HG02610 (cell line): ENCODE measurements at regions not wholly inside any gene's neighbourhood (a gene's known extent, or its start where the extent isn't known, plus 50 kb on each side); places are given as distances from the start of the nearest gene placed in this dataset.
"Not testable (repeated sequence)": the region's sequence is repeated elsewhere in the genome, so short reads cannot be mapped to it uniquely, and the experiment has no call there.

Experiments
- ATAC-seq: cut with Tn5 transposase; IDR thresholded peaks from one replicate; pipeline ENCODE4 v1.9.1; 2021; ENCODE audit warnings: mild to moderate bottlenecking, moderate library complexity; ENCODE audit not compliant: unreplicated experiment

- not testable (repeated sequence) for ATAC-seq
Observed at GRCh38 chr9:113739605-113740507, 136.3 kb upstream of the ZNF618 start.

- not testable (repeated sequence) for ATAC-seq
Observed at GRCh38 chr9:113740508-113741500, 135.3 kb upstream of the ZNF618 start.

- no peak for ATAC-seq
Observed at GRCh38 chr9:113741886-113742854, 133.9 kb upstream of the ZNF618 start.

GRCh38 chr9:113742878-113743277 lies 133.2 kb upstream of the ZNF618 start:
- ATAC-seq: no peak

- ATAC-seq: no peak
Observed at GRCh38 chr9:113746486-113746885, 129.6 kb upstream of the ZNF618 start.

- no peak for ATAC-seq
Observed at GRCh38 chr9:113748135-113748534, 128.0 kb upstream of the ZNF618 start.

GRCh38 chr9:113753398-113754119 lies 122.5 kb upstream of the ZNF618 start:
- no peak for ATAC-seq

GRCh38 chr9:113754739-113755138 lies 121.4 kb upstream of the ZNF618 start:
- no peak for ATAC-seq

- ATAC-seq: no peak
Observed at GRCh38 chr9:113755433-113755832, 120.7 kb upstream of the ZNF618 start.

GRCh38 chr9:113756476-113757192 lies 119.5 kb upstream of the ZNF618 start:
- ATAC-seq: no peak

- no peak for ATAC-seq
Observed at GRCh38 chr9:113763429-113763828, 112.7 kb upstream of the ZNF618 start.

GRCh38 chr9:113764572-113764971 lies 111.5 kb upstream of the ZNF618 start:
- ATAC-seq: no peak

GRCh38 chr9:113769412-113769811 lies 106.7 kb upstream of the ZNF618 start:
- ATAC-seq: no peak

GRCh38 chr9:113770396-113770795 lies 105.7 kb upstream of the ZNF618 start:
- no peak for ATAC-seq

- ATAC-seq: no peak
Observed at GRCh38 chr9:113771199-113771598, 104.9 kb upstream of the ZNF618 start.

- no peak for ATAC-seq
Observed at GRCh38 chr9:113772121-113772810, 103.8 kb upstream of the ZNF618 start.

- ATAC-seq: no peak
Observed at GRCh38 chr9:113774963-113775362, 101.1 kb upstream of the ZNF618 start.

- no peak for ATAC-seq
Observed at GRCh38 chr9:113775749-113776148, 100.4 kb upstream of the ZNF618 start.
